Activated B cell treated with CpG ODN at 0.5 μM for 24 hours (primary cell): ENCODE measurements at regions not wholly inside any gene's neighbourhood (a gene's known extent, or its start where the extent isn't known, plus 50 kb on each side); places are given as distances from the start of the nearest gene placed in this dataset.

Source experiments
- ATAC-seq: fragments of 200-7000 bp; cut with Tn5 transposase; one replicate; pipeline ENCODE4 v1.10.0; 2021; ENCODE audit warnings: low read depth, mild to moderate bottlenecking, moderate library complexity
- CTCF ChIA-PET: fragments of 350-600 bp; sonication (Branson Sonifier 250); formaldehyde crosslinking; loops from one replicate; lab custom pipeline; 2021; ENCODE audit warnings: antibody characterized with exemption; lab: Charles Lee
- POLR2A ChIA-PET: fragments of 350-600 bp; sonication (Branson Sonifier 250); formaldehyde crosslinking; loops from one replicate; lab custom pipeline; 2021; ENCODE audit warnings: antibody characterized with exemption; lab: Charles Lee
- DNase-seq: peaks from one replicate; pipeline ENCODE4 v3.0.0; 2022
- H3K27ac Mint-ChIP-seq: one replicate; pipeline ENCODE4 v1.8.0; 2020; ENCODE audit warnings: mixed read lengths
- H3K27me3 Mint-ChIP-seq: one replicate; pipeline ENCODE4 v1.8.0; 2021; ENCODE audit warnings: mixed read lengths
- H3K36me3 Mint-ChIP-seq: one replicate; pipeline ENCODE4 v1.8.0; 2021; ENCODE audit warnings: low read depth, mixed read lengths
- H3K4me1 Mint-ChIP-seq: one replicate; pipeline ENCODE4 v1.8.0; 2021; ENCODE audit warnings: mixed read lengths
- H3K4me3 Mint-ChIP-seq: one replicate; pipeline ENCODE4 v1.8.0; 2020; ENCODE audit warnings: mild to moderate bottlenecking, mixed read lengths
- H3K9me3 Mint-ChIP-seq: one replicate; pipeline ENCODE4 v1.8.0; 2020; ENCODE audit warnings: mixed read lengths
- intact Hi-C: fragments of 100-400 bp; cut with micrococcal nuclease; formaldehyde crosslinking; loops from one replicate; pipeline ENCODE4 v1.15.1; 2024
- TF ChIP-seq, protein P1 (sequence below): fragments of 200-600 bp; IDR thresholded peaks from one replicate; pipeline ENCODE4 v1.8.0; 2022; ENCODE audit warnings: antibody characterized with exemption, mild to moderate bottlenecking

DNA sequence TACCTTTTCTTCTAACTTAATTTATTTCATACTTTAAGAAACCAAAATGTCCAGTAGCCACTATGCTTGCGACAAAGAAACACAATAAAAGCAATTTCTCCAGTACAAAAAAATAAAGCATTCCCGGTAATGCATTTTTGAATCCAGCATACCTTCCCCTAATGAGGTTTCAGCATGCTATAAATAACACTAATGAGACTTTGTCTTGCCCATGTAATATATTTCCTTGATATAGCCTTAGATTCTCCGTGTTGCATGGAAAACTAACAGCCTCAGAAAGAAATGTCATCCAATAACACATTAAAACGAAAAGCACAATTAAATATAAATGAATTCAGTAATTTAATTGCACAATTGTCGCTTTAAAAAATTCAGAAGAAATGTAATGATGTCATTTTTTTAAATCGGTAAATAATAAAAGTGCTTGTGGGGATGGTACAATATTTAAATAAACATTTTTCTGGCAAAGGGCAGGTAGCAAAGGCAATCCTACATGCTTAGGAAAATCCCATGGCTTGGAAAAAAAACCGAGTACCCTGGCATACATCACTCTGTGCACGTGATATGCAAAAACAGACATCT, 225.2 kb upstream of the PPARGC1A start:
- H3K36me3 Mint-ChIP-seq: no peaks in the 10 kb centered on the region
- peaks cover 4% of the 10 kb centered on the region for H3K9me3 Mint-ChIP-seq
- intact Hi-C loops: no loop called here
- ATAC-seq: no peak
- DNase-seq: no peak
- TF ChIP-seq, protein P1, sequence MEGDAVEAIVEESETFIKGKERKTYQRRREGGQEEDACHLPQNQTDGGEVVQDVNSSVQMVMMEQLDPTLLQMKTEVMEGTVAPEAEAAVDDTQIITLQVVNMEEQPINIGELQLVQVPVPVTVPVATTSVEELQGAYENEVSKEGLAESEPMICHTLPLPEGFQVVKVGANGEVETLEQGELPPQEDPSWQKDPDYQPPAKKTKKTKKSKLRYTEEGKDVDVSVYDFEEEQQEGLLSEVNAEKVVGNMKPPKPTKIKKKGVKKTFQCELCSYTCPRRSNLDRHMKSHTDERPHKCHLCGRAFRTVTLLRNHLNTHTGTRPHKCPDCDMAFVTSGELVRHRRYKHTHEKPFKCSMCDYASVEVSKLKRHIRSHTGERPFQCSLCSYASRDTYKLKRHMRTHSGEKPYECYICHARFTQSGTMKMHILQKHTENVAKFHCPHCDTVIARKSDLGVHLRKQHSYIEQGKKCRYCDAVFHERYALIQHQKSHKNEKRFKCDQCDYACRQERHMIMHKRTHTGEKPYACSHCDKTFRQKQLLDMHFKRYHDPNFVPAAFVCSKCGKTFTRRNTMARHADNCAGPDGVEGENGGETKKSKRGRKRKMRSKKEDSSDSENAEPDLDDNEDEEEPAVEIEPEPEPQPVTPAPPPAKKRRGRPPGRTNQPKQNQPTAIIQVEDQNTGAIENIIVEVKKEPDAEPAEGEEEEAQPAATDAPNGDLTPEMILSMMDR: no peak
- ChIA-PET CTCF (no interaction called here), POLR2A (no interaction called here)
- H3K4me3 Mint-ChIP-seq: no peak overlapping the region
- no peaks in the 10 kb centered on the region for H3K4me1 Mint-ChIP-seq
- no peaks in the 10 kb centered on the region for H3K27me3 Mint-ChIP-seq
- no peak overlapping the region for H3K27ac Mint-ChIP-seq

DNA sequence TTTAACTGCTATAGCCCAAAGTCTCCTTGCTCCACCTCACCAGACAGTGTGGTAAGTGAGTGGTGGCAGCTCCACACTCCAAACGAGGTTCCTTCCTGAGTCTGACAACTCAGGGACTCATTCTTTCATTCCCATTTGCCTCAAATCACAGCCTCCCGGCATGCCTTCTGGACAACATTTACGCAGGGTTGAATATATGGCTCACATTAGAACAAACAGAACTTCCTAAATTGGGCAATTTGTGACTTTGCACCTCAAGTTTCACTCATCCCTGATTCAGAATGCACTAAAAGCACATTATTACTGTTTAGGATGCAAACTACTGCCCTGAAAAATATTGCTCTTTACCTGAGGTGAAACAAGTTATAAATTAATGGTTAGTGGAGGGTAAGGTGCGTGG, 224.6 kb upstream of the PPARGC1A start:
- ChIA-PET POLR2A (no interaction called here), CTCF (no interaction called here)
- TF ChIP-seq, protein P1: no peak
- no peaks in the 10 kb centered on the region for H3K27me3 Mint-ChIP-seq
- H3K36me3 Mint-ChIP-seq: no peaks in the 10 kb centered on the region
- H3K27ac Mint-ChIP-seq: no peak overlapping the region
- intact Hi-C loops: no loop called here
- H3K4me1 Mint-ChIP-seq: no peaks in the 10 kb centered on the region
- DNase-seq (no peak), ATAC-seq (no peak)
- peaks cover 4% of the 10 kb centered on the region for H3K9me3 Mint-ChIP-seq
- H3K4me3 Mint-ChIP-seq: no peak overlapping the region

DNA sequence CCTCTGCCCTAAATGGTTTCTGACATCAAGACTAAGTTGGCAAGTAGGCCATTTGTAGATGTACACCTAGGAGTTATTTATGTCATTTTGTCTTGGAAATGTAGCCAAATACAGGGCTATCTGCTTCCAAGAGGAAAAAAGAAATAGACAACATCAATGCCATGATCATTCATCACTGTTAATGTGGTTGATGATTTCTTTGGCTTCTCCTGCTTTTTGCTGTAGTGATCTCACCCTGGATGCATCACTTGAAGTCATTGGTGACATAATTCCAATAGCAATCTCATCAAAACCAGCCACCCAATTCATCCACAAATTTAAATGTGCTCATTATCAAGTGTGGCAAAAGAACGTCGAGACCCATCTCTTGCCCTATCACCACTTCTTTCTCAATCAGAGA, 222.6 kb upstream of the PPARGC1A start:
- CTCF ChIA-PET: no interaction called here
- no peaks in the 10 kb centered on the region for H3K4me1 Mint-ChIP-seq
- no peak overlapping the region for H3K27ac Mint-ChIP-seq
- POLR2A ChIA-PET: no interaction called here
- intact Hi-C loops: no loop called here
- DNase-seq: no peak
- no peaks in the 10 kb centered on the region for H3K27me3 Mint-ChIP-seq
- no peaks in the 10 kb centered on the region for H3K36me3 Mint-ChIP-seq
- TF ChIP-seq, protein P1: no peak
- ATAC-seq: no peak
- H3K4me3 Mint-ChIP-seq: no peak overlapping the region
- H3K9me3 Mint-ChIP-seq: peaks cover 4% of the 10 kb centered on the region

DNA sequence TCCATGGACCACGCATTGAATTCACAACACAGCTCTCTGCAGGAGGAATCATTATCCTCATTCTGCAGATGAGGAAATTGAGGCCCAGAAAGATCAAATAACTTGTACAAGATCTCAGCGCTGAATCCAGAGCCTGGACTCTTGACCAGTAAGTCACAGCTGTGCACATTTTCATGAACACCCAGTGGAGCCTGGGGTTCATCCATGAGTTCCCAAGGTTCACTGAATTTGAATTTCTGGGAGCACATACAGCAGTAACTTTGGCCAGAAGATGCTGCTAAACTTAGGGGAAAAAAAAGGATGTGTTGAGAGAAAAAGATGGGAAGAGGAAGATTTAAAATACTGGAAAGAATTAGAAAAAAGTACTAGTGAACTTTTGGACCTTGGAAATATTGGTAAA, 218.7 kb upstream of the PPARGC1A start:
- Mint-ChIP-seq H3K27ac (no peak overlapping the region), H3K4me3 (no peak overlapping the region), H3K9me3 (peaks cover 3% of the 10 kb centered on the region), H3K4me1 (no peaks in the 10 kb centered on the region), H3K27me3 (no peaks in the 10 kb centered on the region), H3K36me3 (no peaks in the 10 kb centered on the region)
- ChIA-PET CTCF (no interaction called here), POLR2A (no interaction called here)
- DNase-seq (no peak), ATAC-seq (no peak)
- TF ChIP-seq, protein P1: no peak
- intact Hi-C loops: no loop called here

DNA sequence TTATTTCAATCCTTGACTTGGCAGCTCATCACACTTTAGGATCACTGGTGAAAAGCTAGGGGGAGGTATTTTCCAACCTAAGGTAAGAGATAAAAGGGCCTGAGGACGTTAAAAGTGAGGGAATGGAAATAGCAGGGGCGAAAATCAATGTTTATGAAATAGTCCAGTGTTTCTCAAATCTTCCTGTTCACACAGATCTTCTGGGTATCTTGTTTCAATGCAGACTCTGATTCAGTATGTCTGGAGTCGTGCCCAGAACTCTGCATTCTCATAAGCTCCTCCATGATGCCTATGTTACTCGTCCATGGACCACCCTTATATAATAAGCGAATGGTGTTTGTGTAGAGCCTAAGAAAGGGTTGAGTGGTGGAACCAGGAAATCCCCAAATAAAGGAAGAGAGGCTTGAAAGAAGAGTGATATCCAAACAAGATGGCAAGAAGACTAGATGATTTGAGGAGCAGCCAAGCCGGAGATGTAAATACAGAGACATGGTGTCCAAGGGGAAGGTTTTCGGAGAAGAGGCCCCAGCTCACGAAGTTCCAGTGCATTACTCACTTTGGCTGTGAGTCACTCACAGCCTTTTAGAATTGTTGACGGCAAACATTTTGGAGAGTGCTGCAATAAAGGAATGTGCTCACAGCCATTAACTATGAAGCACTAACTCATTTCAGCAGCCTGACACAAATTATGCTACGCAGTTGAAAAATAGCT, 215.6 kb upstream of the PPARGC1A start:
- Mint-ChIP-seq H3K27me3 (no peaks in the 10 kb centered on the region), H3K36me3 (no peaks in the 10 kb centered on the region), H3K27ac (no peak overlapping the region), H3K4me1 (no peaks in the 10 kb centered on the region), H3K9me3 (no peaks in the 10 kb centered on the region), H3K4me3 (no peak overlapping the region)
- ChIA-PET POLR2A (no interaction called here), CTCF (no interaction called here)
- TF ChIP-seq, protein P1: no peak
- ATAC-seq: no peak
- DNase-seq: no peak
- intact Hi-C loops: no loop called here
